GM12864 (cell line): ENCODE measurements at regions not wholly inside any gene's neighbourhood (a gene's known extent, or its start where the extent isn't known, plus 50 kb on each side); places are given as distances from the start of the nearest gene placed in this dataset.

Experiments used
- DNase-seq: peaks from one replicate; pipeline ENCODE4 v3.0.0-alpha.2; 2011; ENCODE audit warnings: low read depth
- H3K4me3 ChIP-seq: 2 replicates; pipeline ENCODE4 v1.5.1; 2011; ENCODE audit warnings: mild to moderate bottlenecking, low read depth, low read length, control low read depth
- CTCF ChIP-seq: IDR thresholded peaks from 2 replicates; pipeline ENCODE4 v1.5.1; 2011; ENCODE audit warnings: low read depth, mild to moderate bottlenecking, moderate library complexity, low read length, control low read depth, inconsistent platforms; ENCODE audit errors: missing control alignments

- no peak for DNase-seq
- no peak overlapping the region for H3K4me3 ChIP-seq
- no peak for TF ChIP-seq CTCF
These were observed 216.1 kb downstream of the ALDH8A1 start for GRCh38 chr6:134733801-134734200.

GRCh38 chr6:134732763-134733162, 217.1 kb downstream of the ALDH8A1 start:
- no peak overlapping the region for H3K4me3 ChIP-seq
- TF ChIP-seq CTCF = no peak
- no peak for DNase-seq

- H3K4me3 ChIP-seq = no peak overlapping the region
- no peak for TF ChIP-seq CTCF
- DNase-seq = no peak
These were observed 218.3 kb downstream of the ALDH8A1 start for GRCh38 chr6:134731615-134732014.

- TF ChIP-seq CTCF = no peak
- no peak overlapping the region for H3K4me3 ChIP-seq
- DNase-seq = no peak
These were observed 219.9 kb downstream of the ALDH8A1 start for GRCh38 chr6:134730013-134730412.

- no peak for DNase-seq
- no peak overlapping the region for H3K4me3 ChIP-seq
- TF ChIP-seq CTCF = no peak
These were observed 220.3 kb downstream of the ALDH8A1 start for GRCh38 chr6:134729561-134729960.

- DNase-seq = no peak
- no peak for TF ChIP-seq CTCF
- H3K4me3 ChIP-seq = no peak overlapping the region
These were observed 222.8 kb downstream of the ALDH8A1 start for GRCh38 chr6:134727081-134727480.

- TF ChIP-seq CTCF = no peak
- H3K4me3 ChIP-seq = no peak overlapping the region
These were observed 224.3 kb downstream of the ALDH8A1 start for GRCh38 chr6:134725590-134725989.

More at GRCh38 chr6:134725590-134725989, 224.3 kb downstream of the ALDH8A1 start:
- DNase-seq = no peak
